ENCODE measurements at regions not wholly inside any gene's neighbourhood (a gene's known extent, or its start where the extent isn't known, plus 50 kb on each side); places are given as distances from the start of the nearest gene placed in this dataset.

- no peak for DNase-seq
These were observed 154.1 kb downstream of the FOXA2 start for GRCh38 chr20:22430154-22430745.

- no peak for DNase-seq
These were observed 154.9 kb downstream of the FOXA2 start for GRCh38 chr20:22429175-22430153.

GRCh38 chr20:22428051-22428450, 156.3 kb downstream of the FOXA2 start:
- no peak for DNase-seq

- no peak for DNase-seq
These were observed 157.6 kb downstream of the FOXA2 start for GRCh38 chr20:22426772-22427171.

GRCh38 chr20:22425344-22426295, 158.8 kb downstream of the FOXA2 start:
- no peak for DNase-seq

- DNase-seq: no peak
These were observed 161.1 kb downstream of the FOXA2 start for GRCh38 chr20:22423190-22423832.

- DNase-seq: no peak
These were observed 164.2 kb downstream of the FOXA2 start for GRCh38 chr20:22420116-22420598.

GRCh38 chr20:22418738-22419137, 165.6 kb downstream of the FOXA2 start:
- DNase-seq: no peak

GRCh38 chr20:22414305-22414742, 170.0 kb downstream of the FOXA2 start:
- no peak for DNase-seq

GRCh38 chr20:22412977-22413868, 171.1 kb downstream of the FOXA2 start:
- no peak for DNase-seq

GRCh38 chr20:22411627-22412450, 172.5 kb downstream of the FOXA2 start:
- no peak for DNase-seq

GRCh38 chr20:22411286-22411626, 173.1 kb downstream of the FOXA2 start:
- no peak for DNase-seq

GRCh38 chr20:22410556-22411130, 173.7 kb downstream of the FOXA2 start:
- no peak for DNase-seq

GRCh38 chr20:22408521-22409402, 175.6 kb downstream of the FOXA2 start:
- no peak for DNase-seq

- DNase-seq: no peak
These were observed 176.9 kb downstream of the FOXA2 start for GRCh38 chr20:22407237-22408193.

- DNase-seq: no peak
These were observed 179.8 kb downstream of the FOXA2 start for GRCh38 chr20:22404419-22405170.
